ENCODE measurements at regions not wholly inside any gene's neighbourhood (a gene's known extent, or its start where the extent isn't known, plus 50 kb on each side); places are given as distances from the start of the nearest gene placed in this dataset.

DNA sequence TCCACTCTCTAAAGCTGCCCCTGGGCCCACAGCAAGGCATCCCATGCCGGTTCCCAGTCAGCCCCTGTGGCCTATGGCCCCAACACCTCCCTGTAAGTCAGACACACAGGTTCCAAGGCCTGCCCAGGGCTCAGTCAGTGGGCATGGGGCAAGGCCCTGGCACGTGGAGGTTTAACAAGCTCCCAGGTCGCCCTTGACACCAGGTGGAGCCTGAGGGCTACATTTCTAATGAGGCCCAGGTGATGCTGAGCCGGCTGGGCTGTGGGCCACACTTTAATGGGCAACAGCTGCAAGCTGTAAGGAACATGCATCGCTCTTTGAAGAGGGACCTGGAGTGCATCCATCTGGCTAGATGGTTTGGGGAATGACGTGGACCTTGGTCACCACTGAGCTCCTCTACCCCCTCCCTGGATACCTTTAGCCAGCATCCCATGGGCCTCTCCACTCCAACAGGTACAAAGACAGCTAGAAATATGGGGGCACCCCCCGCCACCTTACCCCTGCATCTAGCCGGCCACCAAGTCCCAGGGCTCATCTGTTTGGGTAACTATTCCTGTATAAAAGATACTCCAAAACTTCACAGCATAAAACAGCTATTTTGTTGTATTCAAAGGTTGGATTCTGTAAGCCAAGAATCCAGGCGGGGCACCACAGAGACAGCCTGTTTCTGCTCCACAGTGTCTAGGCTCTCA is 122.5 kb downstream of the OAT start:
- peaks cover 0 to 9% (median 0%) of the 10 kb centered on the region in 9 donors for H3K4me1 ChIP-seq
- intact Hi-C loops (cut with DNase I): no loop called here
- H3K9me3 ChIP-seq: peaks cover 0 to 12% (median 0%) of the 10 kb centered on the region in 11 donors
- WGBS, 2 donors: 72 to 78% methylated on average over 9 of the region's 9 CpGs
- no peaks in the 10 kb centered on the region for H3K36me3 ChIP-seq
- ATAC-seq: no peak
- no peaks in the 10 kb centered on the region for H3K27me3 ChIP-seq
- H3K27ac ChIP-seq: no peak overlapping the region
- TF ChIP-seq, protein P1, sequence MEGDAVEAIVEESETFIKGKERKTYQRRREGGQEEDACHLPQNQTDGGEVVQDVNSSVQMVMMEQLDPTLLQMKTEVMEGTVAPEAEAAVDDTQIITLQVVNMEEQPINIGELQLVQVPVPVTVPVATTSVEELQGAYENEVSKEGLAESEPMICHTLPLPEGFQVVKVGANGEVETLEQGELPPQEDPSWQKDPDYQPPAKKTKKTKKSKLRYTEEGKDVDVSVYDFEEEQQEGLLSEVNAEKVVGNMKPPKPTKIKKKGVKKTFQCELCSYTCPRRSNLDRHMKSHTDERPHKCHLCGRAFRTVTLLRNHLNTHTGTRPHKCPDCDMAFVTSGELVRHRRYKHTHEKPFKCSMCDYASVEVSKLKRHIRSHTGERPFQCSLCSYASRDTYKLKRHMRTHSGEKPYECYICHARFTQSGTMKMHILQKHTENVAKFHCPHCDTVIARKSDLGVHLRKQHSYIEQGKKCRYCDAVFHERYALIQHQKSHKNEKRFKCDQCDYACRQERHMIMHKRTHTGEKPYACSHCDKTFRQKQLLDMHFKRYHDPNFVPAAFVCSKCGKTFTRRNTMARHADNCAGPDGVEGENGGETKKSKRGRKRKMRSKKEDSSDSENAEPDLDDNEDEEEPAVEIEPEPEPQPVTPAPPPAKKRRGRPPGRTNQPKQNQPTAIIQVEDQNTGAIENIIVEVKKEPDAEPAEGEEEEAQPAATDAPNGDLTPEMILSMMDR (IDR thresholded peaks at IDR 0.05): no peak
- H3K4me3 ChIP-seq: no peak overlapping the region
- DNase-seq: no peak

DNA sequence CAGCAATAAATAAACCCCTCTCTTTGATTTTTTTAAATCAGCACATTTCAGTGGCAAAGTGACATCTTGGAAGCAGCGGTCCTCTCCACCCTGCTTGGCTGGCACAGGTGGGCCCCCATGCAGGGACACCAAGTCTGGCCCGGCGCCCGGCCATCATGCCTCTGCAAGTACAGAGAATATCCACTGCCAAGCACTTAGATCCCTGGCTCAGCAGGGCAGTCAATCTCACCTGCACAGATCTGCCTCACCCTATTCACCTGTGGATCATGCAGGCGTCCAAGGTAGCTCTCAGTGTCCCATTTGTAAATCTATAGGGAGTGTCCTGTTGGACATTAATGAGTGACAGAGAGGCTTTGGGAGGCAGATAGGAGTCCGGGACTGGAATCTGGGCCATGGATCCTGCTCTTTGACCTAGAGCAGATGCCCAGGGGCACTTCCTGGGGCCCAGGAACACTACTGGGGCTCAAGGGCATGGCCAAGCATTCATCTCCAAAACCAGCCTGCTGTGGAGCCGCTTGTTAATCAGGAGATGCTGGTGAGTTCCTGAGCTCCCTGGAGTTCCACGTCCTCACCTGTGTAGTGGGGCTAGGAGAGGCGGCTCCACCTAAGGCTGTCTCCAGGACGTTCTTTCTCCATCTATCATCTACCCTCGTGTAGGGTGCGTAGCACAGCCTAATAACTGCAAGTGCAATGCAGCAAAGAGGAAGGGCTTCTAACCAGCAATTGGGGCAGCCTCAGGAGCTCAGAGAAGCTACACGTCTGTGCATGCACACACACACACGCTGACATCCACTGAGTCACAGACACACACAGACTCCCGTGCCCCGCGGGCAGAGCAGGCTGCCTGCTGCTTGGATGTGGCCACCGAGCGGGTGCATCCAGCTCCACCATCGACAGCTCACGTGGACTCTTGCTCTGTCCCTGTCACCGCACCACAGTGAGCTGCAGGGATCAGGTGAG is 123.6 kb downstream of the OAT start:
- H3K36me3 ChIP-seq: no peaks in the 10 kb centered on the region
- H3K27me3 ChIP-seq: no peaks in the 10 kb centered on the region
- TF ChIP-seq, protein P1 (IDR thresholded peaks at IDR 0.05): no peak
- H3K27ac ChIP-seq: no peak overlapping the region
- no peak for DNase-seq
- no peak for ATAC-seq
- intact Hi-C loops (cut with DNase I): no loop called here
- H3K9me3 ChIP-seq: peaks cover 0 to under 1% (median 0%) of the 10 kb centered on the region in 11 donors
- no peak overlapping the region for H3K4me3 ChIP-seq
- 89 to 91% methylated on average over 22 of the region's 22 CpGs for WGBS, 2 donors
- H3K4me1 ChIP-seq: peaks cover 0 to 21% (median 0%) of the 10 kb centered on the region in 9 donors

DNA sequence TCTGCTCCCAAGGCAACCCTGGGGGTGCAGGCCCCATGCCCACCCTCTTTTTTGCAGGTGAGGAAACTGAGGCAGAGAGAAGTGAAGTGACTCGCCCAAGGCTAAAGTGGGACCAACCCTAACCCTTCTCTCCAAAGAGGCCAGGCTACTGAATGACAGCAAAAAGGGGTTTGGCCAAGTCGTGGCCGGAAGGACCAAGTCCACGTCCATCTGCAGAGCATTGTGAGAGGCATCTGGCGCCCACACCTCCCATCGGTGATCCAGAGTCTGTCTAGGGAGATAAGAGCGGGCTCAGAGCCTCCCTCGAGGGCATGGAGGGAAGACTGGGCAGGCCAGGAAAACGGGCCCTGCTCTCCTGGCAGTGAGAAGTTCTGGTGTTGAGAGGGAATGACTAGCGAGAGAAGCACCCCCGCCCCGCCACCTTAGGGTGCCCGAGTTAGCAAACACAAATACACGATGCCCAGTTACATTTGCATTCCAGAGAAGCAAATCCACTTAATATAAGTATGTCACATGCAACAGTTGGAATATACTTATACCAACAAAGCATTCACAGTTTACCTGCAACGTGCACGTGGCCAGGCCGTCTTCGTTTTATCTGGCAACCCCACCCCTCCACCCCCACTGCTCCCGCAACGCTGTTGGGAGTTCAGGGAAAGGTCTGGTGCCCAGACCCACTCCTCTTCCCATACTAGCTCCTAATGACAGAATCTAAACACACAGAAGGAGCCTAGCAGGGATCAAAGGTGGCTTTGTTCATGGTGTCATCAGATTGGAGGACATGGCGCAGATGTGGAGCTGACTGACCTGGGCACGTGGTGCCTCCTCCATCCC is 124.9 kb downstream of the OAT start:
- Histone ChIP-seq H3K4me1 (peaks cover 0 to 34% (median 0%) of the 10 kb centered on the region in 9 donors), H3K27ac (no peak overlapping the region), H3K27me3 (no peaks in the 10 kb centered on the region), H3K9me3 (no peaks in the 10 kb centered on the region), H3K4me3 (no peak overlapping the region), H3K36me3 (no peaks in the 10 kb centered on the region)
- TF ChIP-seq, protein P1 (IDR thresholded peaks at IDR 0.05): no peak
- WGBS, 2 donors: 81 to 85% methylated on average over 22 of the region's 22 CpGs
- DNase-seq (no peak), ATAC-seq (no peak)
- intact Hi-C loops (cut with DNase I): no loop called here

Measured in heart right ventricle (tissue), 16 donors.